NCI-H524 treated with DMSO at 0.1 percent for 48 hours (cell line): ENCODE measurements at regions not wholly inside any gene's neighbourhood (a gene's known extent, or its start where the extent isn't known, plus 50 kb on each side); places are given as distances from the start of the nearest gene placed in this dataset.

ENCODE experiments used
- DNase-seq: peaks from one replicate; lab custom pipeline; 2025; lab: John Stamatoyannopoulos, UW

DNA sequence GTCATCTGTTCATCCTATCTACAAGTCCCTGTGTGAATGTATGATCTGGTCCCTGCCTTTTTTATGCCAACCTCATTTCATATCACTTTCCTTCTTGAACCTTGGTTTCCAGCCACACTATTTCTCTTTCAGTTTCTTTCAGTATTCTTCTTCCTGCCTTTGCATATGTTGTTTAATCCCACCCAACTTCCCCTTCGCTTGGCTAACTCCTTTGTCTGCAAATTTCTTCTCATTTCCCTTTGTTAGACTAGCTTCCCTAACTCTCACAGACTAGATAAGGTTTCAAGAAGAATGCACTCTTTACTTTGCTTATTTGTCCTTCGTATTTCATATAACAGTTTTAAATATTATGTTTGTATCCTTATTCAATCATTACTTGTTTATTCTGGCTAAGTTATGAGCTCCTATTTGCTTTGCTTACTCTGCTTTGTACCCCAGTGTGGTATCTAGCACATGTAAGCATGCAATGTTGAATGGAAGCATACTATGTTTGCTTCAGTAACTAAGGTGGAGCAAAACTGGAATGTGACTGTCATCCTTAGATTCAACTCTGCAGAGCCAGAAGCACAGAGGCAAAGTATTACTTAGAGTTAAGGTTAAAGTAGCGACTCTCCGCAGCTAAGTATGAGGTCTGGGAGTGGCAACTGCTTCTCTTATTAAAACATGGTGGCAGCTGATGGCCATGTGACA is 681.3 kb downstream of the CPS1 start:
- DNase-seq: no peak

DNA sequence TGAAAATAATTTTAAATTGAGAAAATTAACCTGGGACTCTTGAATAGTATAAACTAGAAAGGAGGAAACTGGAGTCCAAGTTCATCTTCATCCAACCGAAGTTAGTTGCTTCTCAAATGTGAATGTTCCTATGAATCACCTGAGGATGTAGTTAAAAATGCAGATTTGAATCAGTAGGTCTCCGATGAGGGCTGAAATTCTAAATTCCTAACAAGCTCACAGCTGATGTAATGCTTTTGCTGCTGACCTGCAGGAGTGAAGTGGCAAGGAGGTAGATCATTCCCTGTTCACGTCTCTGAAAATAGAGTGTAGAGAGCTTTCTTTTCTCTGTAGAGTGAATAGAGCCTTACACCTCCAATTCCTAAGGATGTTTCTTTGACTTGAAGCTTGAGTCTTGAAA is 685.5 kb downstream of the CPS1 start:
- no peak for DNase-seq

DNA sequence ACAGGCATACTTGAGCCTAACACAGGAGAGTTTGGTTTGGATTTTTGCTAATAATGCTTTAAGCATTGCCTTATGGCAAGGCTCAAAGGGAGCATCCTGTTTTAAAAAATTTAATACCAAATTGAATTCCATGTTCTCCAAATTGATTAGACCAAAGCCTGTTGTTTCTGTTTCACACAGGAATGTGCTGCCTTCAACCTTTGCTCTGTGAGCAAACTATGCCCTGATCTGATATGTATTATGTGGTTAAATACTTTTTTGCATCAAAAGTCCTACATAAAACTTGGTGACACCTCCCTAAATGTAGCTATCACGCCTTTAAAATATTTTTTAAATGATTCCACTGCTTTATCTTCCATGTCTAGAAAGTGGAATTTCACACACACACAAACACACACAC is 691.4 kb downstream of the CPS1 start:
- DNase-seq: no peak

DNA sequence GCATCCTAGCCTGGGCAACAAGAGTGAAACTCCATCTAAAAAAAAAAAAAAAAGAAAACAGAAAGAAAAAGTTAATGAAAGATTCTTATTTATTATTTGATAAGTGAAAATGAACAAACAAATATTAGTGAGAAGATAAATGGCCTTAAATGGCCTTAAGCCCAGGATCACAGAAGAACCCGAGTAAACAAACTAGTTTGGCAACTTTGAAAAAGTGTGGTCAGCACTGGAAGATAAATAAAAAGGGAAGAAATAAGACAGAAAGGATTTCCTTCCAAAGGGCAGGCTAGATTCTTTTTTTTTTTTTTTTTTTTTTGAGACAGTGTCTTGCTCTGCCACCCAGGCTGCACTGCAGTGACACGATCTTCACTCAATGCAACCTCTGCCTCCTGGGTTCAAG is 692.4 kb downstream of the CPS1 start:
- no peak for DNase-seq

DNA sequence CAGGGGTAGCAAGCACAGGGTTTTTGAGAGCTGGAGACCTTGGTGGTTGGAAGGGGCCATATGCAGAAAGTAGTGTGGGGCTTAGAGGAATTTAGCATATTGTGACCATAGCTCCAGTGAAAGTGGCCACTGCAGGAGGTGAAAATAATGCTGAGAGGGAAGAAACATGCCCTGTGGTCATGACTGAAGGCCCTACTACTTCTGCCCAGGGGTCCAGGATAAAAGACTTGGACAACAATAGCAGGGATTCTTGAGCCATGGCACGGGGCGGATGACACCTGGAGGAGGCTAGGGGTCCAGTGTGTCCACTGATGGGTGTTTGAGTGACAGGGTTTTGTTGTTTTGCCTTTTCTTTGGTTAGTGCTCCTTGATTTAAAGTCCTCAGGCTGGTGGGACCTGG is 694.6 kb downstream of the CPS1 start:
- no peak for DNase-seq

DNA sequence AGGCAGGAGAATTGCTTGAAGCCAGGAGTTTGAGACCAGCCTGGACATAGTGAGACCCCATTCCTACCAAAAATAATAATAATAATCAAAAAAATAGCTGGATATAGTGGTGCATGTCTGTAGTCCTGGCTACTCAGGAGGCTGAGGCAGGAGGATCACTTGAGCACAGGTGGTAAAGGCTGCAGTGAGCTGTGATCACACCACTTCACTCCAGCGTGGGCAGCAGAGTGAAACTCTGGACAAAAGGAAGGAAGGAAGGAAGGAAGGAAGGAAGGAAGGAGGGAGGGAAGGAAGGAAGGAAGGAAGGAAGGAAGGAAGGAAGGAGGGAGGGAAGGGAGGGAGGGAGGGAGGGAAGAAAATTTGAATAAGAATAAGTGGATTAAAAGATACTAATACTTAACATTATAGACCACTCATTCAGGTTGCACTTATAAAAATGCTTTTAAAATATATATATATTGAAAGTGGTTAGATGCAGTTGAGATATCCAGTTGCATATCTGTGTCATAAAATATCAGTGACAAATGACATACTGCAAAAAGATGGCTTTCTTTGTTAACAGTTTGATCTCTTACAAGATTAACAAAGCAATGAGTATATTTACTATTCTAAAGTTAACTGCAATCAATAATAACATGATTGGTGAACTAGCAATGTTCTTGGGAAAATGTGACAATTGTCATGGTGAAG is 702.4 kb downstream of the CPS1 start:
- DNase-seq: no peak

DNA sequence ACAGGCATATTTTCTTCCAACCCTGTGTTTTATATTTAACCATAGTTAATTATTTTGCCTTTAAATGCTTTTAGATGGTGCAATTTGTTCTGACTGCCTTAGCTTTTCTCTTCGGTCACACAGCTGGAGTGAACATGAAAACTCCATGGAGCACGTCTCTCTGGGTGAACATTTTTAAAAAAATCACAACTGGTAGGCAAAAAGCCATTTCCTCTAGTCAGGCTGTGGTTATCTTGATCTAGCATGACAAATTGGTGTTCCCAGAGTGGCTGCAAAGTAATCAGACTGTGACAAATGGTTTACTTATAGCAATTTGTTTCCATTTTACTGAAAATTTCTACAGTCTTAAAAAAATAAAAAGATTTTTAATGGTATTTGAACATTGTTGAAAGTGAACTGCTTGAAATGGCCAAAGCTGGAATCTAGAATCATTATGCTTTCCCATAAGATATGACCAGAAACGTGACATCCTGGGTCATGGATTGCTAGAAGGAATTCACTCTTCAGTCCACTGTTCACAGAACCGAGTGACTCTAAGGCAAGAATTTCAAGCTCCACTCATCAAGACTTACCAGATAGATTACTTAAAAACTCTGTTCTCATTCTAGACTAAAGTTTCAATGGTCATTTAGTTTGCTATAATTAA is 703.6 kb downstream of the CPS1 start:
- DNase-seq: no peak

DNA sequence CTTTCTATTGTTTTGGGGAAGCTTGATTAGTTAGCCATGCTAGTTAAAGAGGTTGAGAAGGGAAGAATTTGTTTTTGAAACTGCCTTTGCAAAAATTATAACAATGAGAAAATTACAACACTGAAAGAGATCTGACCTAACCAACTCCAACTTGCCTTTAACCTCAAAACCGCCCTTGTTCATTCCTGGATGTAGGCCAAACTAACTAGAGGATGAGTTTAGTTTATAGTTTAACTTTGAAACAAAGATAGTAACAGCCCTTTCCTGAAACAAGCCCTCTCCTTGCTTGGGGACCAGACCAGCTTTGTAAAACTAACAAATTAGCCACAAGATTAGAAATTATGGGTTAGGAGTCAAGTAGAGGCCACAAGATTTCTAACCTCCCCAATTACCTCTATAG is 713.9 kb downstream of the CPS1 start:
- DNase-seq: no peak

DNA sequence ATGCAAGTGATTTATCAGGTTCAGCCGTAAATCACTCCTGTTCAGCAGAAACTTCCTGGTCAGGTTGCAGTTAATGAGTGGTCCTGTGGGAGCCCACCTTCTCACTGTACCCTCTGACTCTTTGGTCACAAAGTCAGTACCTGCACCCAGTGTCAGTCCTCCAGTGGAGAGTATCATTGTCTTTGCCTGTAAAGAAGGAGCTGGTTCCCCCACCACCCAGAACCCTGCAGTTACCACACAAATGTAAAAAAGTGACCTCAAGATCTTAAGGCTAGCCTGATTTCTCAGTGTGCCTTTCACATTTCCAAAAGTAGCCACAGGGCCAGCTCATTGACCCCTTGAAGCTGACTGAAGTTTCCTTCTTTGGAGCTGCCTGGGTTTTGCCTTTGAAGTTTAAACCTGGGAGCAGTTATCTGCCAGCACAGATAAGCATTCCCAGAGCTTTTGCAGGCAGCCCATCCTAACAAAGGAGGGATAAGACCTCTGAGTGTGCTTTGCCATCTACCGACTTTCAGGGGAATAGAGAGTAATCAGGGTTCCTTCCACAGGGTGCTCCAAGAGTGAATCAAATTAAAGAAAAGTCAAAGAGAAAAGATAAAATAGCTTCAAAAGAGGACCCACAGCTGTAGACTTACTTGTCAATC is 725.2 kb downstream of the CPS1 start:
- DNase-seq: no peak

DNA sequence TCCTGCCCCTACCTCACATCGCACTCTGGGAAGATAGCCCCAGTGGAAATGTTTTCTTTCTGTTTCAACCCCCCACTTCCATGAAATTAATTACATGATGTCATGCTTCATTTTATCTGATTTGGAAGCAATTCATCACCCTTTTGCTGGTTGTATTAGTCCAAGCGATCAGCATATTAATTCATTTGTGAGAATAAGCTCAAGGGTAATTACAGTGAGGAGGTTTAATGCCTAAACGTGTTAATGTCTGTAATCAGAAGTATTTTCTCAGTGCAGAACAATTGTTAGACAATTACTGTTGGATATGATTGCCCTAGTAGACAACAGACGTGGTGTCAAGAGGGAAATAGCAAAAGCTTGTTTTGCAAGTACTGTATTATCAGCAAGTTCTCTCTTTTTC is 746.3 kb downstream of the CPS1 start:
- DNase-seq: no peak

DNA sequence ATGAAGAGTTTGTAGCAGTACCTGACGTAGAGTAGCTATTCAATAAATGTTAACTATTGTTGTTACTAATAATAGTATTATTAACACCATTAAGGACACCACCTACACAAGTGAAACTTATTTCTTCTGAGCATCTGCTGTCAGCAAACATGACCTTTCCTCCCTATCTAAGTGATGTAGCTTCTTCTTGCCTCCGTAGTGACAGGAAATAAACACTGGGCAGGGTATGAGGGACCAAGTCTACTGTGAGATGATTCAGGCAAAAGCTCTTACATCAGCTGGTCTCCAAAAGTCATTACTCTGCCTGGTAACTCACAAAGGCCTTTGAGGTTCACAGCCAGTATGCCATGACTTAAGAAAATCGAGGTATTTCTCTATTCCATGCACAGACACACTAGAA is 750.5 kb downstream of the CPS1 start:
- DNase-seq: no peak
